RWPE1 (cell line): ENCODE measurements at regions not wholly inside any gene's neighbourhood (a gene's known extent, or its start where the extent isn't known, plus 50 kb on each side); places are given as distances from the start of the nearest gene placed in this dataset.
"Not testable (repeated sequence)": the region's sequence is repeated elsewhere in the genome, so short reads cannot be mapped to it uniquely, and the experiment has no call there.

Source experiments
- CTCF ChIA-PET: fragments of 350-600 bp; sonication (Branson Sonifier 250); formaldehyde crosslinking; extraction: SDS; loops from one replicate; lab custom pipeline; 2021; lab: Yijun Ruan, JAX
- POLR2A ChIA-PET: fragments of 400-600 bp; formaldehyde crosslinking; extraction: SDS; loops from one replicate; lab custom pipeline; 2020; ENCODE audit warnings: antibody characterized with exemption; ENCODE audit not compliant: low non-redundant PET; lab: Yijun Ruan, JAX
- DNase-seq: peaks from one replicate; pipeline ENCODE4 v3.0.0; 2012; ENCODE audit warnings: low spot score
- H3K27ac ChIP-seq: fragments of 450-650 bp; 2 replicates; pipeline ENCODE4 v1.5.1; 2017
- CTCF ChIP-seq: fragments of 450-650 bp; conservative IDR thresholded peaks from 2 replicates; pipeline ENCODE4 v1.5.1; 2017; ENCODE audit warnings: low read depth, mild to moderate bottlenecking

DNA sequence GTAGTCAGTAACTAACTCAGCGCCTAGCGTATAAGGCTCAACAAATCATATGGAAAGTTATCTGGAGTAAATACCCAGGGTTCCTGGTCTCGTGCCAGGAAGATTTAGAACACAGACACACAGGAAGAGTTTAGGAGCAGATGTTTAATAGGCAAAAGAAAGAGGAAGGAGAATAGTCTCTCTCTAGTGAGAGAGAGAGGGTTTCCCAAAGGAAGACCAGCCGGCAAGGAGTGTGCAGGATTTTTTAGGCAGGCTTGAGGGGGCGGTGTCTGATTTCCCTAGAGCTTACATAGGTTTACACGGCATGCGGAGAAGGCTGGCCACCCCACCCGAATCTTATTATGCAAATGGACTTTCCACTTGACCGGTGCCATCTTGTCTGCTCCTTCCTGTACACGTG is 284.0 kb upstream of the FRG1 start:
- ChIA-PET POLR2A (no interaction called here), CTCF (no interaction called here)
- no peak for DNase-seq
- no peak for TF ChIP-seq CTCF
- no peak overlapping the region for H3K27ac ChIP-seq

DNA sequence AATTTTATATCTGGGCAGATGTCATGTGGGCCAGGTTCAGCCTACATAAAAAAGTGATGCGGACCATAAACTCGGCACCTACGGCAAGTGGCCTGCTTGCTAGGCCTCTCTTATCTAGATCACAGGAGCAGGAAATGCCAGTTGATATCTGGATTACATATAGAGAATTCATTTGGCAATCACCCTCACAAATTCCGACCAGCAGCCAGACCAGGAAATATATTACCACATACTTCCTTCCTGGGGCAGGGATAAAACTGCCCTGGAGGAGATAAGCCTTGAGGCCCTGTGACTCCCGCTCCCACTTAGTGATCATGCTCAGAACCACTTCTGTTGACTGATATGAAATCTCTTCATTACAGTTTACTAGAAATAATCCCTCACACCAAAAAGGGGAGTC is 282.4 kb upstream of the FRG1 start:
- CTCF ChIA-PET, POLR2A ChIA-PET, DNase-seq, H3K27ac ChIP-seq: not testable (repeated sequence)

GRCh38 chr4:189658831-189659230 is 281.8 kb upstream of the FRG1 start:
- DNase-seq, POLR2A ChIA-PET, H3K27ac ChIP-seq, CTCF ChIA-PET: not testable (repeated sequence)

GRCh38 chr4:189659287-189659686 is 281.4 kb upstream of the FRG1 start:
- CTCF ChIA-PET = no interaction called here

DNA sequence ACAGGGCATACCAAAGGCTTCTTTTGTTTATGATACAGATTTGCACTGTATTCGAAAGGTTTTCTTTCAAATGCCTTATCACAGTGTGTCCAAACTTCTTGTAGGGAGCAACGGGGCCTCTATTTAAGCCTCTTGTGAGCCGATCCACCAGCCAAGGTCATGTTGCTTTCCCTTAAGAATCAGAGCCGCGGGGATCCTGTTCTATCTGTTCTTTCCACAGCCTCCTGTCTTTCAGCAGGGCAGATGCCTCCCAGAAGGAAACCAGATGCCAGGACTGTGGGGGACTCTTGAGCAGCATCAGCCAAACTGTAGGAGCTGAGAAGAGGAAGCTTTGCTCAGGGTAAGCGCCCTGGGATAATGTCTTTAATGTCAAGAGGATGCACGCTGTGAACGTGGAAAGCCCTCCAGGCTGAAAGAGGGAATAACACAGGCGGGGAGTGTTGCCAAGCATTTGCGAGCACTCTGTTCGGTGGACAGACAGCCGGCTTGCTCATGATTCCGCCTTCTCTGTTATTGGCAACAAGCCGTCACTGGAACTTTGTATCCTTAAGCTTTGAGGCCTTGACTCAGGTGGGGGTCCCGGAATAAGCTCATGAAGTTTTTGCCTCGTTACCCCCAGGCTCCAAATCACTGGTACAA is 279.8 kb upstream of the FRG1 start:
- DNase-seq = no peak
- TF ChIP-seq CTCF = no peak
- ChIA-PET POLR2A (no interaction called here), CTCF (no interaction called here)
- no peak overlapping the region for H3K27ac ChIP-seq

More at GRCh38 chr4:189659287-189659686, 281.4 kb upstream of the FRG1 start:
- no peak for DNase-seq
- no peak for TF ChIP-seq CTCF
- POLR2A ChIA-PET = no interaction called here
- no peak overlapping the region for H3K27ac ChIP-seq

DNA sequence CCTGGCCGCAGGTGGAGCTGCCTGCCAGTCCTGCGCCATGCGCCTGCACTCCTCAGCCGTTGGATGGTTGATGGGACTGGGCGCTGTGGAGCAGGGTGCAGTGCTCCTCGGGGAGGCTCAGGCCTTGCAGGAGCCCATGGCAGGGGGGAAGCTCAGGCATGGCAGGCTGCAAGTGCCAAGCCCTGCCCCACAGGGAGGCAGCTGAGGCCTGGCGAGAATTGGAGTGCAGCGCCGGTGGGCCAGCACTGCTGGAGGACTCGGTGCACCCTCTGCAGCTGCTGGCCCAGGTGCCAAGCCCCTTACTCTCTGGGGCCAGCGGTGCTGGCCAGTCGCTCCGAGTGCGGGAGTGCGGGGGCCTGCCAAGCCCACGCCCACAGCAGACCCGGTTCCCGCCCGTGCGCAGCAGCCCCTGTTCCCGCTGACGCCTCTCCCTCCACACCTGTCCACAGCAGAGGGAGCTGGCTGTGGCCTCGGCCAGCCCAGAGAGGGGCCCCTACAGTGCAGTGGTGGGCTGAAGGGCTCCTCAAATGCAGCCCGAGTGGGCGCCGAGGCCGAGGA is 275.9 kb upstream of the FRG1 start:
- DNase-seq = no peak
- ChIA-PET POLR2A (no interaction called here), CTCF (no interaction called here)
- H3K27ac ChIP-seq = no peak overlapping the region
- no peak for TF ChIP-seq CTCF

DNA sequence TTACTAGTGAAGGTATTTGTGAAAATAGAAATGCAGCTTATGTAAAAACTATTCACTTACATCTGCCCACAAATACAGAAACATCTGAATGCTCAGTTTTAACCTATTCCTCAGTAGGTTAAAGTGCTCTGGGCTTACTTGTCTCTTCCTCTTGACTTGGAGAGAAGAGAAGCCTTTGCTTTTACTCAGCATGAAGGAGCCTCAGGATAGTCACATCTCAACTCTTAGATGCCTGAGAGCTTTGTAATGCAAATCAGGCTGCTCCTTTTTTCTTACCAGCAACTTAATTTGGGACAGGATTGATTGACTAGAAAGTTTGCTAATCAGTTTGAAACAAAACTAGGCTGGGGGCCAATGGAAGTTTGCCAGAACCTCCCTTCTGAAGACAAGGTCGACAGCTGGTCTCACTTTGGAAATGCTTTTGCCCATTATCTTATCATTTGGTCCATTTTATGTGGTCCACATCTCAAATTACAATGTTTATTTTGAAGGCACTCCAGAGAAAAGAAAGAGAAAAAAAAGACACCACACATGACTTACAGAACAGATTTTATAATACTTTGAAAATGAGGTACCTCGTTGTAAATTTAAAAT is 274.9 kb upstream of the FRG1 start:
- H3K27ac ChIP-seq, CTCF ChIA-PET, DNase-seq, POLR2A ChIA-PET: not testable (repeated sequence)

- H3K27ac ChIP-seq, POLR2A ChIA-PET, CTCF ChIA-PET, DNase-seq: not testable (repeated sequence)
Observed at GRCh38 chr4:189667386-189667785, 273.3 kb upstream of the FRG1 start.

DNA sequence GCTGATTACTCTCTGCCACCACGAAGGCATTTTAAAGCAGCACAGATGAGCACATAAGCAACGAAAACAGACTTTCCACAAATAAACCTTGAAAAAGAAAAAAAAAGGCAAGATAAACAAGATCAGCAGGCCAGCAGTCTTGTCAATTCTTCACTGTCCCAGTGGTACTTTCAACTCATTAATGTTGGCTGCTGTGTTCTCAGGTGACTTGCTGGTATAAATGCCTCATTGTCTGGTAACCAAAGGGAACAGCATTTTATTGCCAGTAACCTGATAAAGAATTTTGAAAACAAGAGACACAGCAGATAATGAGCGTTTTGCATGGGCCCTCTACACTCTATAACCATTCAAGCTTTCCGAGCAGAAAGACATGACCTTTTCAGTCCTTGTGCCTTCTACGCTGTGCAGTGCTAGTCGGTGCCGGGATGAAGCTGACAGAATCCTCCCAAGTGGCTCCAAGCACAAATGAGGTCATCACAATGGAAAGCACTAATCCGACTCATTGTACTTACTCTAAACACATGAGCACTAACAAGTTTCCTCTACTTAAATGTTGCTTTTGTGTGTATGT is 242.9 kb upstream of the FRG1 start:
- POLR2A ChIA-PET, DNase-seq, H3K27ac ChIP-seq: not testable (repeated sequence)
- CTCF ChIA-PET = interaction anchor here (0.6 kb wide), 1 partner anchor 1404 kb away, joined by 3 read pairs; no protein-coding TSS in a partner anchor

DNA sequence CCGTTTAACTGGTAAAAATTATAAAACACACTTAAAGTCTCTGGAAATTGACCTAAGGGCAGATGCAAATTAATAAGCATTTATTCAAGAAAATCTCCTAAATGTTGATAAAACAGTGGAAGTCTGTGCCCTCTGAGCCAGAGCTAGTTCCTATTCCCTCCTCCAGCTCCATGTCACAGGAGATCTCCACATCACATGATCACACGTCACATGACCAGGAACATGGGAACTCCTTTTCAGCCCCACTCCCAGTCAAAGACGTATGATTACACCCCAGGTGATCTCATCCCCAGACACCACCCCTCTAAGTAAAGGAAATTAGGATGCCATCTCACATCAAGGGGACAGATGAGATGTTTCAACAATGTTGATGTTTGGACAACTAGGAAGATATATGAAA is 237.7 kb upstream of the FRG1 start:
- CTCF ChIA-PET = not testable (repeated sequence)

DNA sequence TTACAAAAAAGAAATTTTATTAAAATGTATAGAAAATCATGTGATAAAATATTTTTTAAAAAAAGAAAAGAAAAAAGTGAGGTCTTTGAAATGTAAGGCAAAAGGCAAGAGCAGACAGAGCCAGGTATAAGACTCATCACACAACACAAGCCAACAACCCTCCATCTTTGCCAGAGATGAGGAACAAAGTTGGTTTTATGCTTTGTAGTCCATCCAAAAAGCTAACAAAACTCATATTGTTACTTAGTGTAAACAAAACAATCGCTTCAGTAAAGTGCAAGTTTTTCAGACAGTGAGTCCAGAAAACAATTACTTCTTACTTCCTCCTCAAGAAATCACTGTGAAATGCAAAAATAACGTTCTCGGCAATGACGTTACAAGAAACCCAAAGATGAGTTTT is 233.9 kb upstream of the FRG1 start:
- CTCF ChIA-PET, H3K27ac ChIP-seq, POLR2A ChIA-PET, DNase-seq: not testable (repeated sequence)

More for the DNA sequence above, 237.7 kb upstream of the FRG1 start:
- H3K27ac ChIP-seq, POLR2A ChIA-PET, DNase-seq: not testable (repeated sequence)

- DNase-seq, CTCF ChIA-PET, POLR2A ChIA-PET, H3K27ac ChIP-seq: not testable (repeated sequence)
Observed at GRCh38 chr4:189707227-189707626, 233.4 kb upstream of the FRG1 start.
